Adrenal gland (tissue), 9 donors: ENCODE measurements at regions not wholly inside any gene's neighbourhood (a gene's known extent, or its start where the extent isn't known, plus 50 kb on each side); places are given as distances from the start of the nearest gene placed in this dataset.

Experiments used
- DNase-seq, 7 donors: peaks; one replicate each; pipeline ENCODE4 v3.0.0-alpha.2; 2019 to 2020
- H3K27ac ChIP-seq, 5 donors: fragments of 200-600 bp; sonication (generic) in 4 of 5; 1 replicate in 3 of 5; 2 replicates in 2 of 5; pipeline versions ENCODE4 v1.5.1 to v1.8.0; 2016 to 2020; ENCODE audit warnings: mild to moderate bottlenecking in 1 of 5
- H3K27me3 ChIP-seq: fragments of 200-600 bp; 2 replicates; pipeline ENCODE4 v1.8.0; 2021
- H3K36me3 ChIP-seq, 2 donors: fragments of 200-600 bp; replicated peaks in 1 of 2; 1 replicate in 1 of 2; 2 replicates in 1 of 2; pipeline versions ENCODE4 v1.5.1 to v1.8.0; 2018 to 2022
- H3K4me1 ChIP-seq, 2 donors: fragments of 200-600 bp; replicated peaks in 1 of 2; 1 replicate in 1 of 2; 2 replicates in 1 of 2; pipeline versions ENCODE4 v1.5.1 to v1.8.0; 2018 to 2021
- H3K4me3 ChIP-seq, 4 donors: fragments of 200-600 bp; sonication (generic) in 3 of 4; one replicate each; pipeline ENCODE4 v1.5.1; 2016 to 2018
- H3K9me3 ChIP-seq, 3 donors: fragments of 200-600 bp; sonication (generic) in 1 of 3; replicated peaks in 1 of 3; 1 replicate in 2 of 3; 2 replicates in 1 of 3; pipeline versions ENCODE4 v1.5.1 to v1.8.0; 2016 to 2021
- POLR2A ChIP-seq, 2 donors: fragments of 450-650 bp; IDR thresholded peaks; one replicate each; pipeline ENCODE4 v1.6.1; 2017; ENCODE audit warnings: antibody characterized with exemption in 2 of 2, mild to moderate bottlenecking in 2 of 2, moderate library complexity in 1 of 2
- WGBS, 4 donors: extraction: QIAGEN DNeasy Blood & Tissue Kit in 2 of 4; methylation state at CpG; one replicate each; pipeline versions ENCODE4 v1.1.5 to v1.1.7; 2013 to 2017; 5-methylcytosine and 5-hydroxymethylcytosine counted together
- intact Hi-C, 2 donors: fragments of 100-400 bp; cut with DNase I; formaldehyde crosslinking; loops; one replicate each; pipeline versions ENCODE4 v1.14.1 to v1.15.0; 2022 to 2023
- TF ChIP-seq, protein P1 (sequence below), 6 experiments: fragments of 450-650 bp in 4 of 6; fragments of 200-600 bp in 2 of 6; sonication (generic) in 1 of 6; IDR thresholded peaks; 1 replicate in 5 of 6; 2 replicates in 1 of 6; pipeline versions ENCODE4 v1.5.1 to v1.8.0; 2016 to 2021; ENCODE audit warnings: antibody characterized with exemption in 6 of 6, mild to moderate bottlenecking in 2 of 6, moderate library complexity in 1 of 6
- donor health status: healthy with polysubstance abuse.
- donor health status: Bipolar disorder and iron deficiency.
- donor health status: DM: yes; HTN: yes; CAD: no.
- donor health status: DM: no; HTN: no; CAD: no.
- donor health status: DM: no; HTN: no; CAD: no.

DNA sequence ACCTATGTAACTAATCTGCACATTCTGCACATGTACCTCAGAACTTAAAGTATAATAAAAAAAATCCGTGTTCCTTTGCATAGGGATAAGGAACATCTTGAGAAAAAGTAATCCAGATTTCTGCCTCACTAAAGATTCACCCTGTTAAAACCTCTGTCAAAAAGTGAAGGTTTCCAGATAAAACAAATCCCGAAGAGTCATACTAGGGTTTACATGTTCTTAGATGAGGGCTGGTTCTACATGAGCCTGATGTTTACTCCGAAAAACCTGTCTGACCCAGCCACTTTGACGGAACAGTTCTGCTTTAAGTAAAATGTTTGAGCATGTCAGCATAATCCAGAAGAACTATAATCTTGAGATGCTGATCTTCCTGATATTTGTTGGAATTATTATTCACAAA lies 515.6 kb upstream of the SLC8A1 start:
- no peak overlapping the region for H3K4me3 ChIP-seq
- no peaks in the 10 kb centered on the region for H3K36me3 ChIP-seq
- DNase-seq = no peak
- H3K27ac ChIP-seq = no peak overlapping the region
- 88 to 91% (median 90%) methylated on average over 4 of the region's 4 CpGs for WGBS, 4 donors
- H3K4me1 ChIP-seq = no peaks in the 10 kb centered on the region
- intact Hi-C loops = no loop called here
- no peak for TF ChIP-seq POLR2A (IDR thresholded peaks at IDR 0.05)
- TF ChIP-seq, protein P1, sequence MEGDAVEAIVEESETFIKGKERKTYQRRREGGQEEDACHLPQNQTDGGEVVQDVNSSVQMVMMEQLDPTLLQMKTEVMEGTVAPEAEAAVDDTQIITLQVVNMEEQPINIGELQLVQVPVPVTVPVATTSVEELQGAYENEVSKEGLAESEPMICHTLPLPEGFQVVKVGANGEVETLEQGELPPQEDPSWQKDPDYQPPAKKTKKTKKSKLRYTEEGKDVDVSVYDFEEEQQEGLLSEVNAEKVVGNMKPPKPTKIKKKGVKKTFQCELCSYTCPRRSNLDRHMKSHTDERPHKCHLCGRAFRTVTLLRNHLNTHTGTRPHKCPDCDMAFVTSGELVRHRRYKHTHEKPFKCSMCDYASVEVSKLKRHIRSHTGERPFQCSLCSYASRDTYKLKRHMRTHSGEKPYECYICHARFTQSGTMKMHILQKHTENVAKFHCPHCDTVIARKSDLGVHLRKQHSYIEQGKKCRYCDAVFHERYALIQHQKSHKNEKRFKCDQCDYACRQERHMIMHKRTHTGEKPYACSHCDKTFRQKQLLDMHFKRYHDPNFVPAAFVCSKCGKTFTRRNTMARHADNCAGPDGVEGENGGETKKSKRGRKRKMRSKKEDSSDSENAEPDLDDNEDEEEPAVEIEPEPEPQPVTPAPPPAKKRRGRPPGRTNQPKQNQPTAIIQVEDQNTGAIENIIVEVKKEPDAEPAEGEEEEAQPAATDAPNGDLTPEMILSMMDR (IDR thresholded peaks at IDR 0.05) = no peak
- H3K27me3 ChIP-seq = no peaks in the 10 kb centered on the region
- no peaks in the 10 kb centered on the region for H3K9me3 ChIP-seq

DNA sequence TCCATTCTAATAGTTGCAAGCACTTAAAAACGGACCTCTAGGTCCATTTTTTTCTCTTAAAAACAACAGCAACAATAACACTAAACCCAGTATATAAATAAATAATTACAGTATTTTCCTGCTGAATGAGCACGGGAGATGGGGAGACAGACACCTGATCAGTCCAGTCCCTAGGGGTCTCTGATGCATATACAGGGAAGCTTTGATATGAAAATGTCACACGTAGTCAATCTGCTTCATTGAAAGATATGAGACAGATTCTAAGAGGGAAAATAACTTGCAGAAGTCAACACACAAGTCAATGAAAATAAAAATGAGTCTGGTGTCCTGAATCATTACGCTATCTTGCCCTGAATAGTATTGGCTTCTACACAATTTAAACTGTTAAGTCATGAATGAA lies 523.3 kb upstream of the SLC8A1 start:
- intact Hi-C loops = no loop called here
- H3K9me3 ChIP-seq = no peaks in the 10 kb centered on the region

GRCh38 chr2:40997362-40997761 lies 545.5 kb upstream of the SLC8A1 start:
- Histone ChIP-seq H3K36me3 (no peaks in the 10 kb centered on the region), H3K27me3 (no peaks in the 10 kb centered on the region), H3K27ac (no peak overlapping the region), H3K9me3 (no peaks in the 10 kb centered on the region), H3K4me3 (no peak overlapping the region), H3K4me1 (no peaks in the 10 kb centered on the region)
- DNase-seq = no peak
- intact Hi-C loops = no loop called here
- TF ChIP-seq, protein P1 (IDR thresholded peaks at IDR 0.05) = no peak
- no peak for TF ChIP-seq POLR2A (IDR thresholded peaks at IDR 0.05)
- WGBS, 4 donors = 71 to 83% (median 78%) methylated on average over 4 of the region's 4 CpGs

More for the DNA sequence above, 523.3 kb upstream of the SLC8A1 start:
- no peaks in the 10 kb centered on the region for H3K4me1 ChIP-seq
- no peak overlapping the region for H3K4me3 ChIP-seq
- TF ChIP-seq, protein P1 (IDR thresholded peaks at IDR 0.05) = no peak
- TF ChIP-seq POLR2A (IDR thresholded peaks at IDR 0.05) = no peak
- H3K36me3 ChIP-seq = no peaks in the 10 kb centered on the region
- H3K27me3 ChIP-seq = no peaks in the 10 kb centered on the region
- no peak for DNase-seq
- 76 to 86% (median 83%) methylated on average over 4 of the region's 4 CpGs for WGBS, 4 donors
- no peak overlapping the region for H3K27ac ChIP-seq

- TF ChIP-seq, protein P1 (IDR thresholded peaks at IDR 0.05) = no peak
- TF ChIP-seq POLR2A (IDR thresholded peaks at IDR 0.05) = no peak
- WGBS, 4 donors = 40 to 56% (median 48%) methylated on average over 1 of the region's 1 CpG
- Histone ChIP-seq H3K4me1 (no peaks in the 10 kb centered on the region), H3K27ac (no peak overlapping the region), H3K36me3 (no peaks in the 10 kb centered on the region), H3K9me3 (no peaks in the 10 kb centered on the region), H3K4me3 (no peak overlapping the region), H3K27me3 (no peaks in the 10 kb centered on the region)
- DNase-seq = no peak
- intact Hi-C loops = no loop called here
Observed at GRCh38 chr2:41000374-41000773, 548.5 kb upstream of the SLC8A1 start.
